Liver (tissue), 8 donors: ENCODE measurements at regions not wholly inside any gene's neighbourhood (a gene's known extent, or its start where the extent isn't known, plus 50 kb on each side); places are given as distances from the start of the nearest gene placed in this dataset.

Source experiments
- DNase-seq: peaks from one replicate; pipeline ENCODE4 v3.0.0-alpha.2; 2017; ENCODE audit warnings: low spot score
- H3K27ac ChIP-seq, 2 donors: one replicate each; pipeline ENCODE4 v1.7.0; 2013; ENCODE audit warnings: inconsistent platforms in 2 of 2, low read length in 2 of 2, control low read depth in 1 of 2, low read depth in 1 of 2, mild to moderate bottlenecking in 1 of 2
- H3K27me3 ChIP-seq, 4 donors: one replicate each; pipeline versions ENCODE4 v1.6.1 to v1.7.0; 2013; ENCODE audit warnings: low read length in 3 of 4, inconsistent platforms in 1 of 4, mild to moderate bottlenecking in 1 of 4, moderate library complexity in 1 of 4; ENCODE audit not compliant: control insufficient read depth in 4 of 4, insufficient read depth in 4 of 4
- H3K36me3 ChIP-seq, 4 donors: one replicate each; pipeline versions ENCODE4 v1.6.1 to v1.7.0; 2013; ENCODE audit warnings: low read length in 3 of 4, mild to moderate bottlenecking in 3 of 4, low read depth in 1 of 4, moderate library complexity in 1 of 4; ENCODE audit not compliant: control insufficient read depth in 4 of 4, insufficient read depth in 3 of 4
- H3K4me1 ChIP-seq, 4 donors: one replicate each; pipeline versions ENCODE4 v1.6.1 to v1.7.0; 2013; ENCODE audit warnings: low read length in 3 of 4, mild to moderate bottlenecking in 3 of 4, moderate library complexity in 1 of 4; ENCODE audit not compliant: control insufficient read depth in 4 of 4, insufficient read depth in 4 of 4
- H3K4me3 ChIP-seq, 3 donors: one replicate each; pipeline versions ENCODE4 v1.6.1 to v1.7.0; 2013; ENCODE audit warnings: low read length in 3 of 3, control low read depth in 1 of 3, low read depth in 1 of 3, mild to moderate bottlenecking in 1 of 3
- H3K9ac ChIP-seq, 2 donors: one replicate each; pipeline ENCODE4 v1.7.0; 2013; ENCODE audit warnings: low read length in 2 of 2, mild to moderate bottlenecking in 2 of 2, moderate library complexity in 2 of 2, control low read depth in 1 of 2, low read depth in 1 of 2
- H3K9me3 ChIP-seq, 4 donors: one replicate each; pipeline versions ENCODE4 v1.6.1 to v1.7.0; 2013; ENCODE audit warnings: low read length in 3 of 4; ENCODE audit not compliant: control insufficient read depth in 4 of 4
- ATF3 ChIP-seq: IDR thresholded peaks from 2 replicates; pipeline ENCODE4 v1.6.1; 2016; ENCODE audit warnings: antibody characterized with exemption
- CTCF ChIP-seq: fragments of 150-350 bp; IDR thresholded peaks from 2 replicates; pipeline ENCODE4 v1.5.1; 2017; ENCODE audit warnings: improper control_type of control experiment, low read depth, low read length; ENCODE audit not compliant: missing input control
- EGR1 ChIP-seq, 2 donors: IDR thresholded peaks; 2 replicates each; pipeline ENCODE4 v1.6.1; 2016 to 2018; ENCODE audit warnings: antibody characterized with exemption in 2 of 2, low read depth in 2 of 2
- FOXA1 ChIP-seq: IDR thresholded peaks from 2 replicates; pipeline ENCODE4 v1.6.1; 2016; ENCODE audit warnings: antibody characterized with exemption
- FOXA2 ChIP-seq: IDR thresholded peaks from 2 replicates; pipeline ENCODE4 v1.6.1; 2016; ENCODE audit warnings: antibody characterized with exemption
- GABPA ChIP-seq, 2 donors: IDR thresholded peaks in 1 of 2; conservative IDR thresholded peaks in 1 of 2; 2 replicates each; pipeline ENCODE4 v1.6.1; 2016; ENCODE audit warnings: antibody characterized with exemption in 2 of 2, mild to moderate bottlenecking in 1 of 2, moderate library complexity in 1 of 2
- HNF4A ChIP-seq, 2 donors: conservative IDR thresholded peaks; 2 replicates each; pipeline ENCODE4 v1.6.1; 2016; ENCODE audit warnings: antibody characterized with exemption in 2 of 2, mild to moderate bottlenecking in 2 of 2
- HNF4G ChIP-seq: IDR thresholded peaks from 2 replicates; pipeline ENCODE4 v1.6.1; 2016; ENCODE audit warnings: antibody characterized with exemption
- JUND ChIP-seq, 2 donors: IDR thresholded peaks; 2 replicates each; pipeline ENCODE4 v1.6.1; 2016; ENCODE audit warnings: antibody characterized with exemption in 2 of 2
- MAX ChIP-seq: IDR thresholded peaks from 2 replicates; pipeline ENCODE4 v1.6.1; 2016; ENCODE audit warnings: antibody characterized with exemption
- NR2F2 ChIP-seq: IDR thresholded peaks from 2 replicates; pipeline ENCODE4 v1.6.1; 2016; ENCODE audit warnings: antibody characterized with exemption
- RAD21 ChIP-seq, 2 donors: IDR thresholded peaks; 2 replicates each; pipeline ENCODE4 v1.6.1; 2016; ENCODE audit warnings: antibody characterized with exemption in 2 of 2, mild to moderate bottlenecking in 2 of 2
- REST ChIP-seq: IDR thresholded peaks from 2 replicates; pipeline ENCODE4 v1.6.1; 2016; ENCODE audit warnings: antibody characterized with exemption, mild to moderate bottlenecking
- RXRA ChIP-seq, 2 donors: IDR thresholded peaks; 2 replicates each; pipeline ENCODE4 v1.6.1; 2017 to 2018; ENCODE audit warnings: antibody characterized with exemption in 2 of 2, mild to moderate bottlenecking in 1 of 2
- SP1 ChIP-seq: IDR thresholded peaks from 2 replicates; pipeline ENCODE4 v1.6.1; 2018; ENCODE audit warnings: antibody characterized with exemption, mild to moderate bottlenecking
- TAF1 ChIP-seq: conservative IDR thresholded peaks from 2 replicates; pipeline ENCODE4 v1.6.1; 2016; ENCODE audit warnings: antibody characterized with exemption, mild to moderate bottlenecking
- YY1 ChIP-seq: IDR thresholded peaks from 2 replicates; pipeline ENCODE4 v1.6.1; 2016; ENCODE audit warnings: antibody characterized with exemption, mild to moderate bottlenecking
- ZBTB33 ChIP-seq: IDR thresholded peaks from 2 replicates; pipeline ENCODE4 v1.6.1; 2016; ENCODE audit warnings: antibody characterized with exemption
- WGBS: extraction: QIAGEN DNeasy Blood & Tissue Kit; methylation state at CpG from one replicate; pipeline ENCODE4 v1.1.7; 2013; 5-methylcytosine and 5-hydroxymethylcytosine counted together
- donor health status: healthy.
- donor health status: healthy.
- donor health status: healthy.
- donor health status: healthy.
- donor health status: healthy.

GRCh38 chr2:241943209-241943850 lies 73.8 kb downstream of the RTP5 start:
- no peak for DNase-seq
- H3K36me3 ChIP-seq, result no peaks in the 10 kb centered on the region
- no peak overlapping the region for H3K27ac ChIP-seq
- H3K9me3 ChIP-seq, result no peaks in the 10 kb centered on the region
- no peak overlapping the region for H3K4me3 ChIP-seq
- H3K27me3 ChIP-seq, result no peaks in the 10 kb centered on the region
- no peak overlapping the region for H3K9ac ChIP-seq
- no peak for TF ChIP-seq ATF3
- no peak for TF ChIP-seq FOXA1
- TF ChIP-seq SP1, result peak; percentile 19
- peak; percentile 67 to 86 for TF ChIP-seq RXRA (IDR thresholded peaks at IDR 0.05)
- no peak for TF ChIP-seq ZBTB33
- no peak for TF ChIP-seq MAX
- TF ChIP-seq GABPA (IDR thresholded peaks at IDR 0.05 in 1 of 2, conservative IDR thresholded peaks at IDR 0.05 in 1 of 2), result no peak
- no peak for TF ChIP-seq FOXA2
- peak; percentile 17 for TF ChIP-seq NR2F2
- no peak for TF ChIP-seq HNF4A (conservative IDR thresholded peaks at IDR 0.05)
- no peak for TF ChIP-seq EGR1 (IDR thresholded peaks at IDR 0.05; ENCODE audit: low read depth in 2 of 2)
- no peak for TF ChIP-seq REST
- WGBS, result 73% methylated on average over 15 of the region's 15 CpGs
- H3K4me1 ChIP-seq, result peaks cover 0 to 14% (median 12%) of the 10 kb centered on the region in 4 donors

- Histone ChIP-seq H3K4me1 (peaks cover 0 to 14% (median 12%) of the 10 kb centered on the region in 4 donors), H3K36me3 (no peaks in the 10 kb centered on the region), H3K27me3 (no peaks in the 10 kb centered on the region), H3K9ac (no peak overlapping the region), H3K9me3 (no peaks in the 10 kb centered on the region), H3K4me3 (no peak overlapping the region), H3K27ac (no peak overlapping the region)
- DNase-seq, result no peak
- WGBS, result 86% methylated on average over 17 of the region's 17 CpGs
- TF ChIP-seq FOXA2 (no peak), ATF3 (no peak), YY1 (no peak), RXRA (IDR thresholded peaks at IDR 0.05) (no peak), RAD21 (IDR thresholded peaks at IDR 0.05) (no peak), REST (no peak), SP1 (no peak), TAF1 (no peak), GABPA (IDR thresholded peaks at IDR 0.05 in 1 of 2, conservative IDR thresholded peaks at IDR 0.05 in 1 of 2) (no peak), MAX (no peak), HNF4G (no peak), FOXA1 (no peak), JUND (IDR thresholded peaks at IDR 0.05) (no peak), NR2F2 (no peak), CTCF (no peak), HNF4A (conservative IDR thresholded peaks at IDR 0.05) (no peak)
Observed at GRCh38 chr2:241943961-241944575, 74.5 kb downstream of the RTP5 start.
